ENCODE measurements at regions not wholly inside any gene's neighbourhood (a gene's known extent, or its start where the extent isn't known, plus 50 kb on each side); places are given as distances from the start of the nearest gene placed in this dataset.

GRCh38 chr1:193513032-193513431 is 326.6 kb upstream of the B3GALT2 start:
- no peak for DNase-seq

- DNase-seq, result no peak
Observed at GRCh38 chr1:193504920-193505319, 318.5 kb upstream of the B3GALT2 start.

GRCh38 chr1:193498088-193498655 is 311.8 kb upstream of the B3GALT2 start:
- no peak for DNase-seq

GRCh38 chr1:193494368-193494767 is 308.0 kb upstream of the B3GALT2 start:
- DNase-seq, result no peak

- no peak for DNase-seq
Observed at GRCh38 chr1:193489191-193489590, 302.8 kb upstream of the B3GALT2 start.

- DNase-seq, result no peak
Observed at GRCh38 chr1:193487722-193488121, 301.3 kb upstream of the B3GALT2 start.

- DNase-seq, result no peak
Observed at GRCh38 chr1:193486671-193487229, 300.3 kb upstream of the B3GALT2 start.

GRCh38 chr1:193480755-193481154 is 294.3 kb upstream of the B3GALT2 start:
- DNase-seq, result no peak

GRCh38 chr1:193479187-193479586 is 292.8 kb upstream of the B3GALT2 start:
- no peak for DNase-seq

- no peak for DNase-seq
Observed at GRCh38 chr1:193476748-193477147, 290.3 kb upstream of the B3GALT2 start.

GRCh38 chr1:193473932-193474331 is 287.5 kb upstream of the B3GALT2 start:
- no peak for DNase-seq

- DNase-seq, result no peak
Observed at GRCh38 chr1:193472838-193473398, 286.5 kb upstream of the B3GALT2 start.

GRCh38 chr1:193472430-193472829 is 286.0 kb upstream of the B3GALT2 start:
- DNase-seq, result no peak

GRCh38 chr1:193471981-193472380 is 285.6 kb upstream of the B3GALT2 start:
- no peak for DNase-seq

- DNase-seq, result no peak
Observed at GRCh38 chr1:193463326-193463932, 277.0 kb upstream of the B3GALT2 start.

- DNase-seq, result no peak
Observed at GRCh38 chr1:193462629-193463320, 276.4 kb upstream of the B3GALT2 start.

GRCh38 chr1:193458628-193459027 is 272.2 kb upstream of the B3GALT2 start:
- no peak for DNase-seq

- DNase-seq, result no peak
Observed at GRCh38 chr1:193457676-193458075, 271.3 kb upstream of the B3GALT2 start.

- DNase-seq, result no peak
Observed at GRCh38 chr1:193456811-193457280, 270.4 kb upstream of the B3GALT2 start.

- DNase-seq, result no peak
Observed at GRCh38 chr1:193451606-193452005, 265.2 kb upstream of the B3GALT2 start.

GRCh38 chr1:193451001-193451400 is 264.6 kb upstream of the B3GALT2 start:
- no peak for DNase-seq

GRCh38 chr1:193448682-193449461 is 262.5 kb upstream of the B3GALT2 start:
- DNase-seq, result no peak

GRCh38 chr1:193443886-193444285 is 257.5 kb upstream of the B3GALT2 start:
- DNase-seq, result no peak

Data from femur (tissue), 1 donor.